ENCODE measurements at regions not wholly inside any gene's neighbourhood (a gene's known extent, or its start where the extent isn't known, plus 50 kb on each side); places are given as distances from the start of the nearest gene placed in this dataset.

GRCh38 chr5:44605926-44606325 lies 202.8 kb upstream of the MRPS30 start:
- no peak for ATAC-seq
- intact Hi-C loops (cut with micrococcal nuclease; ENCODE audit: unreplicated experiment) (no loop called here), in situ Hi-C loops (cut with HindIII; ENCODE audit: extremely low pct_ligation_motif_present, low pct_unique_long_range_greater_than_20kb) (no loop called here)
- 13% methylated on average over 5 of the region's 5 CpGs for WGBS (ENCODE audit: low lambda C conversion rate)
- Histone ChIP-seq H3K27me3 (ENCODE audit: control insufficient read depth in 1 of 2, insufficient read depth in 2 of 2, low read length in 2 of 2) (no peaks in the 10 kb centered on the region), H3K9me3 (ENCODE audit: low read length) (peaks cover 7% of the 10 kb centered on the region), H2AFZ (ENCODE audit: low read length) (no peak overlapping the region), H3K4me2 (ENCODE audit: low read depth, low read length) (no peak overlapping the region), H3K79me2 (ENCODE audit: insufficient read depth, low read length) (no peaks in the 10 kb centered on the region), H3K36me3 (replicated peaks in 1 of 2; ENCODE audit: control insufficient read depth in 1 of 2, insufficient read depth in 2 of 2, low read length in 2 of 2) (no peaks in the 10 kb centered on the region), H3K27ac (ENCODE audit: extremely low read length, insufficient read depth, low read length) (no peak overlapping the region), H4K20me1 (ENCODE audit: insufficient read depth, low read length) (no peaks in the 10 kb centered on the region), H3K4me1 (ENCODE audit: insufficient read depth, low read length) (no peaks in the 10 kb centered on the region), H3K9ac (ENCODE audit: insufficient read depth, low read depth, low read length) (no peak overlapping the region), H3K4me3 (replicated peaks in 1 of 3; ENCODE audit: insufficient read depth in 1 of 3, low read depth in 2 of 3, low read length in 3 of 3) (no peak overlapping the region)
- ChIA-PET POLR2A (no interaction called here), CTCF (ENCODE audit: low intra/inter-chr PET ratio, low total read pairs) (no interaction called here)
- no peak for TF ChIP-seq THRA (CRISPR knock-in tag; IDR thresholded peaks at IDR 0.05; ENCODE audit: borderline replicate concordance)
- TF ChIP-seq ERF (CRISPR knock-in tag; IDR thresholded peaks at IDR 0.05) = no peak
- TF ChIP-seq BRF2 (CRISPR knock-in tag; IDR thresholded peaks at IDR 0.05) = no peak
- no peak for TF ChIP-seq ZNF280B (CRISPR knock-in tag; IDR thresholded peaks at IDR 0.05; ENCODE audit: borderline replicate concordance)
- no peak for TF ChIP-seq ZNF367 (CRISPR knock-in tag; IDR thresholded peaks at IDR 0.05; ENCODE audit: borderline replicate concordance)
- no peak for TF ChIP-seq GTF3A (CRISPR knock-in tag; conservative IDR thresholded peaks at IDR 0.05)
- TF ChIP-seq BRCA1 (CRISPR knock-in tag; IDR thresholded peaks at IDR 0.05) = no peak
- no peak for TF ChIP-seq CREB1 (IDR thresholded peaks at IDR 0.05)
- no peak for TF ChIP-seq CREB1 (CRISPR knock-in tag; IDR thresholded peaks at IDR 0.05)
- no peak for TF ChIP-seq ZFP62 (CRISPR knock-in tag; IDR thresholded peaks at IDR 0.05)
- no peak for DNase-seq (ENCODE audit: low spot score)
- no peak for FAIRE-seq
- BruUV-seq (replicated peaks) = no TSS peak

All from HepG2 (cell line).